NCI-H1048 (cell line): ENCODE measurements at regions not wholly inside any gene's neighbourhood (a gene's known extent, or its start where the extent isn't known, plus 50 kb on each side); places are given as distances from the start of the nearest gene placed in this dataset.

Experiments
- DNase-seq: peaks from one replicate; lab custom pipeline; 2025; lab: John Stamatoyannopoulos, UW

- no peak for DNase-seq
These were observed 452.9 kb downstream of the GRXCR1 start for GRCh38 chr4:43345323-43345925.

GRCh38 chr4:43348591-43348990 is 456.1 kb downstream of the GRXCR1 start:
- DNase-seq = no peak

- no peak for DNase-seq
These were observed 459.7 kb downstream of the GRXCR1 start for GRCh38 chr4:43351970-43352806.

GRCh38 chr4:43352859-43353258 is 460.3 kb downstream of the GRXCR1 start:
- DNase-seq = no peak

GRCh38 chr4:43353552-43353951 is 461.0 kb downstream of the GRXCR1 start:
- no peak for DNase-seq

GRCh38 chr4:43356786-43357185 is 464.3 kb downstream of the GRXCR1 start:
- DNase-seq = no peak

- DNase-seq = no peak
These were observed 464.9 kb downstream of the GRXCR1 start for GRCh38 chr4:43357252-43357974.

- DNase-seq = no peak
These were observed 467.8 kb downstream of the GRXCR1 start for GRCh38 chr4:43360296-43360695.

GRCh38 chr4:43362875-43363636 is 470.5 kb downstream of the GRXCR1 start:
- DNase-seq = no peak

- DNase-seq = no peak
These were observed 476.6 kb downstream of the GRXCR1 start for GRCh38 chr4:43369036-43369594.

- no peak for DNase-seq
These were observed 480.7 kb downstream of the GRXCR1 start for GRCh38 chr4:43373201-43373600.

- no peak for DNase-seq
These were observed 481.8 kb downstream of the GRXCR1 start for GRCh38 chr4:43374216-43374751.

- DNase-seq = no peak
These were observed 486.5 kb downstream of the GRXCR1 start for GRCh38 chr4:43379016-43379415.

- DNase-seq = no peak
These were observed 487.6 kb downstream of the GRXCR1 start for GRCh38 chr4:43380093-43380492.

- no peak for DNase-seq
These were observed 498.6 kb downstream of the GRXCR1 start for GRCh38 chr4:43391069-43391468.

- no peak for DNase-seq
These were observed 502.5 kb downstream of the GRXCR1 start for GRCh38 chr4:43394976-43395375.

GRCh38 chr4:43399726-43400125 is 507.2 kb downstream of the GRXCR1 start:
- DNase-seq = no peak

- no peak for DNase-seq
These were observed 509.9 kb downstream of the GRXCR1 start for GRCh38 chr4:43402393-43402792.

- no peak for DNase-seq
These were observed 518.1 kb downstream of the GRXCR1 start for GRCh38 chr4:43410636-43411035.

GRCh38 chr4:43411226-43411625 is 518.7 kb downstream of the GRXCR1 start:
- DNase-seq = no peak

- no peak for DNase-seq
These were observed 530.8 kb downstream of the GRXCR1 start for GRCh38 chr4:43423276-43423675.

GRCh38 chr4:43425206-43425605 is 532.7 kb downstream of the GRXCR1 start:
- DNase-seq = no peak
